GM12891 (cell line): ENCODE measurements at regions not wholly inside any gene's neighbourhood (a gene's known extent, or its start where the extent isn't known, plus 50 kb on each side); places are given as distances from the start of the nearest gene placed in this dataset.

Source experiments
- PAX5 ChIP-seq: IDR thresholded peaks from 2 replicates; pipeline ENCODE4 v1.6.1; 2011; ENCODE audit warnings: low read length, moderate library complexity, mild to moderate bottlenecking; ENCODE audit not compliant: insufficient read depth, severe bottlenecking
- POLR2A ChIP-seq: IDR thresholded peaks from 2 replicates; pipeline ENCODE4 v1.6.1; 2011; ENCODE audit warnings: low read depth, low read length, control low read depth
- POLR2AphosphoS5 ChIP-seq: IDR thresholded peaks from 2 replicates; pipeline ENCODE4 v1.6.1; 2011; ENCODE audit warnings: low read depth, low read length, control low read depth
- TAF1 ChIP-seq: IDR thresholded peaks from 2 replicates; pipeline ENCODE4 v1.6.1; 2011; ENCODE audit warnings: low read depth, low read length, control low read depth

DNA sequence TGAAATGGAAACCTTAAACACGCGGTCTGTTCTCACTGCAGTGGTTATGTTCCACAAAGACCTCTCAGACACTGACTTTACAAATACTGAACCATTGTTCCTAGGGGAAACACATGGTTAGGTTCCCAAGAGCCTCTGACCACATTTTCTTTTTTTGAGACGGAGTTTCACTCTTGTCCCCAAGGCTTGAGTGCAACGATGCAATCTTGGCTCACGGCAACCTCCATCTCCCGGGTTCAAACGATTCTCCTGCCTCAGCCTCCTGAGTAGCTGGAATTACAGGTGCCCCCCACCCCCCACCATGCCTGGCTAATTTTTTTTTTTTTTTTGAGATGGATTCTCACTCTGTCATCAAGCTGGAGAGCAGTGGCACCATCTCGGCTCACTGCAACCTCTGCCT, 179.7 kb downstream of the RBFOX3 start:
- TF ChIP-seq POLR2A (no peak), POLR2AphosphoS5 (no peak), TAF1 (no peak), PAX5 (no peak)
